ENCODE measurements at regions not wholly inside any gene's neighbourhood (a gene's known extent, or its start where the extent isn't known, plus 50 kb on each side); places are given as distances from the start of the nearest gene placed in this dataset.

DNA sequence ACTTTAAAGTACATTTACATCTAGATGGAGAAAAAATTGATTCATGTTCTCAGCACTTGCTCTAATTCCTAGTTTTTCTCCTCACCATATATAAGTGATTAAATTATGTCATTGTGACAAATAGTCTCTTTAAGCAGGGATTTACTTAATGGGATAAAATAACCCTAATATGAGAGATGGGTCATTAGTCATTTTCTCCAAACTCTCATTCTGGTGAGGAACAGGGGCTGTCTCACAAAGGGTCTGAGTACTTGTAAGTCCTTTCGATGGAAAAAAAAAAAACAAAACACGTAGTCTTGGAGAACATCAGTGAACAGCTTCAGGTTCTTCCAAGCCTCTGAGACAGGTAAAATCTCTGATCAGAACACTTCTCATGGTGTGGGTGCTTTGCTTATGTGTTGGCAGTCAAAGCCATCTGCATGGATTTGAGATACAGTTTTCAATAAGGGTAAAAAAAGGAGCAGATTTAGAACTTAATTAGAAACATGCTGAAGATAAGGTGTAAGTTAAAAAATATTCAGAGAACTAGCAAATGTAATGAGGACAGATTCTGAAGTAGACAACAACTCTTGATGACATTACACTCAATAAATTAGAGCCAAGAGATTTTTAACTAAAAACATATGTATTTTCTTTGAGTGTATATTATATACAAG, 1668.9 kb upstream of the MIR17HG start:
- no peak overlapping the region for H3K4me3 ChIP-seq (ENCODE audit: low read depth, low read length)
- no peak for DNase-seq (ENCODE audit: low read depth)

DNA sequence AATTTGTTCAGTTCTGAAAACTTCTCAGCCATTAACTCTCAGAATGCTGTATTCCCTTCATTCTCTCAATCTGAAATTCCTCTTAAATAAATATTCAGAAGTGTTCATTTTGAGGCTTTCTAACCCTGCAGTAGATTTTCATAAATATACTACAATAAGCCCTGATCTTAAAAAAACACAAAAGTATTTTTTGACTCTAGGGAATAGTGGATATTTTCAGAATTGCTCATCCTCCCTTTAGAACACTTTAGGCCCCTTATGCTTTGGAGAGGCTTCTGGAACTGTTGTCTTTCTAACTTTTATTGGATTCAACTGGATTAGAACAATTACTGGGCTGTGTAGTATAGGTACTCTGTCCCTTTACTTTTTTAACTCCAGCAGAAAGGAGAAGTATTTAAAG, 1662.6 kb upstream of the MIR17HG start:
- no peak for DNase-seq (ENCODE audit: low read depth)
- H3K4me3 ChIP-seq (ENCODE audit: low read depth, low read length), result no peak overlapping the region
- TF ChIP-seq, protein P1, sequence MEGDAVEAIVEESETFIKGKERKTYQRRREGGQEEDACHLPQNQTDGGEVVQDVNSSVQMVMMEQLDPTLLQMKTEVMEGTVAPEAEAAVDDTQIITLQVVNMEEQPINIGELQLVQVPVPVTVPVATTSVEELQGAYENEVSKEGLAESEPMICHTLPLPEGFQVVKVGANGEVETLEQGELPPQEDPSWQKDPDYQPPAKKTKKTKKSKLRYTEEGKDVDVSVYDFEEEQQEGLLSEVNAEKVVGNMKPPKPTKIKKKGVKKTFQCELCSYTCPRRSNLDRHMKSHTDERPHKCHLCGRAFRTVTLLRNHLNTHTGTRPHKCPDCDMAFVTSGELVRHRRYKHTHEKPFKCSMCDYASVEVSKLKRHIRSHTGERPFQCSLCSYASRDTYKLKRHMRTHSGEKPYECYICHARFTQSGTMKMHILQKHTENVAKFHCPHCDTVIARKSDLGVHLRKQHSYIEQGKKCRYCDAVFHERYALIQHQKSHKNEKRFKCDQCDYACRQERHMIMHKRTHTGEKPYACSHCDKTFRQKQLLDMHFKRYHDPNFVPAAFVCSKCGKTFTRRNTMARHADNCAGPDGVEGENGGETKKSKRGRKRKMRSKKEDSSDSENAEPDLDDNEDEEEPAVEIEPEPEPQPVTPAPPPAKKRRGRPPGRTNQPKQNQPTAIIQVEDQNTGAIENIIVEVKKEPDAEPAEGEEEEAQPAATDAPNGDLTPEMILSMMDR (IDR thresholded peaks at IDR 0.05; ENCODE audit: insufficient read depth, low read length), result no peak

More for the DNA sequence above, 1668.9 kb upstream of the MIR17HG start:
- TF ChIP-seq, protein P1 (IDR thresholded peaks at IDR 0.05; ENCODE audit: insufficient read depth, low read length), result no peak

DNA sequence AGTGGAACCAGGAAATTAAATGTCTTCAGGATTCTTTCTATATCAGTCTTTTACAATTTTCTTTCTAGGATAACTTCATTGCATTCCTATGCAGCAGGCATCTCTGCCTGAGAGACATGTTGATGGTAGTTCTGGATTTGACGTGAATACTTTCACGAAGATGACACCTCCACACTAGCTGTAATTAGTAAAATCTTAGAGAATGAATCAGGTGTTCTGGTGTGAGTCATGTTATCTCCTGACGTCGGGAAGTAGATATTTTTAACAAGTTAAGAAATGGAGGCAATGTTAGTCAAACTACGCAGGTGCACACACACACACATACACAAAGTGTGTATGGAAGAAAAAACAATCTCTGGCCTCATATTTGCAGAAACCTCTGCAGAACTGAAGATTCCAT, 1661.3 kb upstream of the MIR17HG start:
- no peak overlapping the region for H3K4me3 ChIP-seq (ENCODE audit: low read depth, low read length)
- TF ChIP-seq, protein P1 (IDR thresholded peaks at IDR 0.05; ENCODE audit: insufficient read depth, low read length), result no peak
- no peak for DNase-seq (ENCODE audit: low read depth)

DNA sequence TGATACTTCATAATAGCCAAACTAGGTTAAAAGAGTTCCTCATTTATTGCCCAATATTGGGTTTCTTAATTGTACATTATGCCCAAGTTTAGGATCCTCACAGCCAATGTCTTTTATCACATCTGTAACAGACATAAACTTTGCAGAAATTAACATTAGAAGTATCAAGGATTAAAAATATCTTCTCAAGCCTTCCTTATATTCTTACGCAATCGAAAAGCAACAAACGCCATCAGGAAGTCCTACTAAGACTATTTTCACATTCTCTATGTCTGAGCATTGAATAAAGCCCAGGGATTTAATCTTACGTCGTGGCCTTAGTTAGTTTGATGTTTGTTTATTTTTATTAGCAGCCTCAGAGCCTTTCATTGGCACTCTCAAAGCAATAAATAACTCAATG, 1660.4 kb upstream of the MIR17HG start:
- TF ChIP-seq, protein P1 (IDR thresholded peaks at IDR 0.05; ENCODE audit: insufficient read depth, low read length), result no peak

DNA sequence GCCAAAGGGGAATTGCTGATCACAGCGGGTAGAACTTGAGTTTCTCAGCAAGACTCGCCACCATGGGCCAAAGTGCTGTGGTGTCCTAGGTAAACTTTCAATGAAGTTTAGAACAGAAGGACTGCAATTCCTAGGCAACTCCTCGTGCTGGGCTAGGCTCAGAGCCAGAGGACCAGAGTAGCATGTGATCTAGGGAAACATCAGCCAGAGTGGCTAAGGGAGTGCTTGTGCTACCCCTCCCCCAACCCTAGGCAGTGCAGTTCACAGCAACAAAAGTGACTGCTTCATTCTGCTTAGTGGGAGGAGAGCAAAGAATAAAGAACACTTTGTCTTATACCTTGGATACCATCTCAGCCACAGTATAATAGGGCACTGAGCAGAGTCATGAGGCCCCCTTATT, 1658.6 kb upstream of the MIR17HG start:
- TF ChIP-seq, protein P1 (IDR thresholded peaks at IDR 0.05; ENCODE audit: insufficient read depth, low read length), result no peak
- no peak overlapping the region for H3K4me3 ChIP-seq (ENCODE audit: low read depth, low read length)
- DNase-seq (ENCODE audit: low read depth), result no peak

More for the DNA sequence above, 1660.4 kb upstream of the MIR17HG start:
- no peak for DNase-seq (ENCODE audit: low read depth)
- H3K4me3 ChIP-seq (ENCODE audit: low read depth, low read length), result no peak overlapping the region

DNA sequence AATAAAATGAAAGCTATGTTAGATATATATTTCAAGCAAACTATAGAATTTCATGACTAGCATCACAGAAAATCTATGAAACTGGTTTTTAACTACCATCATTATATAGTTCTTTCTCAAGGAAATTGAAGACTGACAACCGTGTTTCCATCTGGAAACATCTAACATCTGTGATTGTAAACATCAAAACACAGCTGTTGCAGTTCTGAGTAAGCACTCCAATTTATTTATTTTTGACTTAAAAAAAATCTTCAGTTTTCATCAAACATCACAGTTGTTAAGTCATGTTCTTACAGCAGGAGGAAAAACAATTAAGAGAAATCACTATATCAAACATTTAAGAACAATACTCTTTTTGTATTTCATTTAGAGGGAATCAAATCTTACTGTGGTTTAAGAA, 1653.0 kb upstream of the MIR17HG start:
- TF ChIP-seq, protein P1 (IDR thresholded peaks at IDR 0.05; ENCODE audit: insufficient read depth, low read length), result no peak
- H3K4me3 ChIP-seq (ENCODE audit: low read depth, low read length), result no peak overlapping the region
- no peak for DNase-seq (ENCODE audit: low read depth)
